Germinal center (tissue), 1 donor: ENCODE measurements at regions not wholly inside any gene's neighbourhood (a gene's known extent, or its start where the extent isn't known, plus 50 kb on each side); places are given as distances from the start of the nearest gene placed in this dataset.
"Not testable (repeated sequence)": the region's sequence is repeated elsewhere in the genome, so short reads cannot be mapped to it uniquely, and the experiment has no call there.

Experiments used
- DNase-seq: peaks from one replicate; pipeline ENCODE4 v3.0.0; 2012; ENCODE audit warnings: mixed read lengths, low spot score

- no peak for DNase-seq
These were observed 115.2 kb upstream of the MDFIC start for GRCh38 chr7:114806590-114807162.

GRCh38 chr7:114812570-114812969 is 109.3 kb upstream of the MDFIC start:
- no peak for DNase-seq

GRCh38 chr7:114813624-114814023 is 108.3 kb upstream of the MDFIC start:
- DNase-seq, result no peak

- DNase-seq, result not testable (repeated sequence)
These were observed 104.9 kb upstream of the MDFIC start for GRCh38 chr7:114817036-114817435.

GRCh38 chr7:114818501-114818900 is 103.4 kb upstream of the MDFIC start:
- no peak for DNase-seq

- DNase-seq, result no peak
These were observed 102.1 kb upstream of the MDFIC start for GRCh38 chr7:114819616-114820362.

- no peak for DNase-seq
These were observed 100.6 kb upstream of the MDFIC start for GRCh38 chr7:114821030-114821900.

- DNase-seq, result no peak
These were observed 99.8 kb upstream of the MDFIC start for GRCh38 chr7:114822131-114822530.

GRCh38 chr7:114822844-114823243 is 99.0 kb upstream of the MDFIC start:
- no peak for DNase-seq

GRCh38 chr7:114823290-114823689 is 98.6 kb upstream of the MDFIC start:
- DNase-seq, result no peak

GRCh38 chr7:114825423-114825951 is 96.4 kb upstream of the MDFIC start:
- DNase-seq, result no peak

- DNase-seq, result no peak
These were observed 90.9 kb upstream of the MDFIC start for GRCh38 chr7:114830952-114831351.

- DNase-seq, result no peak
These were observed 88.8 kb upstream of the MDFIC start for GRCh38 chr7:114832906-114833595.

- no peak for DNase-seq
These were observed 86.6 kb upstream of the MDFIC start for GRCh38 chr7:114835303-114835702.

GRCh38 chr7:114835861-114836260 is 86.0 kb upstream of the MDFIC start:
- DNase-seq, result no peak

GRCh38 chr7:114842551-114843065 is 79.3 kb upstream of the MDFIC start:
- no peak for DNase-seq

GRCh38 chr7:114843102-114843501 is 78.8 kb upstream of the MDFIC start:
- no peak for DNase-seq

- DNase-seq, result no peak
These were observed 70.4 kb upstream of the MDFIC start for GRCh38 chr7:114851406-114852061.

- DNase-seq, result no peak
These were observed 69.6 kb upstream of the MDFIC start for GRCh38 chr7:114852293-114852692.

GRCh38 chr7:114853189-114853588 is 68.7 kb upstream of the MDFIC start:
- no peak for DNase-seq

GRCh38 chr7:114854369-114854768 is 67.5 kb upstream of the MDFIC start:
- no peak for DNase-seq
